Limb (tissue), 2 donors: ENCODE measurements at regions not wholly inside any gene's neighbourhood (a gene's known extent, or its start where the extent isn't known, plus 50 kb on each side); places are given as distances from the start of the nearest gene placed in this dataset.
A peak's percentile ranks its signal among the peaks of the same experiment; 100 is the strongest.
"Not testable (repeated sequence)": the region's sequence is repeated elsewhere in the genome, so short reads cannot be mapped to it uniquely, and the experiment has no call there.

Source experiments
- DNase-seq, 2 donors: peaks; one replicate each; pipeline ENCODE4 v3.0.0-alpha.2; 2016; ENCODE audit errors: extremely low spot score in 2 of 2

GRCh38 chr5:174922955-174923354, 198.6 kb downstream of the MSX2 start:
- no peak for DNase-seq

GRCh38 chr5:174920906-174921550, 196.6 kb downstream of the MSX2 start:
- no peak for DNase-seq

- no peak for DNase-seq
Measured at GRCh38 chr5:174919351-174919750, 195.0 kb downstream of the MSX2 start.

GRCh38 chr5:174918655-174919054, 194.3 kb downstream of the MSX2 start:
- no peak for DNase-seq

GRCh38 chr5:174917976-174918554, 193.7 kb downstream of the MSX2 start:
- no peak for DNase-seq

GRCh38 chr5:174917435-174917834, 193.1 kb downstream of the MSX2 start:
- not testable (repeated sequence) for DNase-seq

GRCh38 chr5:174916924-174917323, 192.5 kb downstream of the MSX2 start:
- not testable (repeated sequence) for DNase-seq

GRCh38 chr5:174916227-174916626, 191.8 kb downstream of the MSX2 start:
- no peak for DNase-seq

- DNase-seq = no peak
Measured at GRCh38 chr5:174911118-174911517, 186.7 kb downstream of the MSX2 start.

- peak; percentile 67 to 84 for DNase-seq
Measured at GRCh38 chr5:174910245-174910737, 185.9 kb downstream of the MSX2 start.

- DNase-seq = no peak
Measured at GRCh38 chr5:174903172-174903732, 178.9 kb downstream of the MSX2 start.

GRCh38 chr5:174901336-174901735, 177.0 kb downstream of the MSX2 start:
- DNase-seq = no peak

- DNase-seq = peak in 1 of 2 donors; percentile 13
Measured at GRCh38 chr5:174900240-174900865, 176.0 kb downstream of the MSX2 start.

- DNase-seq = no peak
Measured at GRCh38 chr5:174897281-174897950, 173.0 kb downstream of the MSX2 start.

GRCh38 chr5:174895360-174895759, 171.0 kb downstream of the MSX2 start:
- DNase-seq = no peak

GRCh38 chr5:174892742-174893141, 168.4 kb downstream of the MSX2 start:
- DNase-seq = no peak

- not testable (repeated sequence) for DNase-seq
Measured at GRCh38 chr5:174880412-174881200, 156.2 kb downstream of the MSX2 start.

- DNase-seq = no peak
Measured at GRCh38 chr5:174877987-174878386, 153.6 kb downstream of the MSX2 start.

GRCh38 chr5:174872271-174872670, 147.9 kb downstream of the MSX2 start:
- no peak for DNase-seq

- DNase-seq = no peak
Measured at GRCh38 chr5:174852143-174852542, 127.8 kb downstream of the MSX2 start.

- no peak for DNase-seq
Measured at GRCh38 chr5:174850565-174851169, 126.3 kb downstream of the MSX2 start.
